ENCODE measurements at regions not wholly inside any gene's neighbourhood (a gene's known extent, or its start where the extent isn't known, plus 50 kb on each side); places are given as distances from the start of the nearest gene placed in this dataset.
"Not testable (repeated sequence)": the region's sequence is repeated elsewhere in the genome, so short reads cannot be mapped to it uniquely, and the experiment has no call there.

DNA sequence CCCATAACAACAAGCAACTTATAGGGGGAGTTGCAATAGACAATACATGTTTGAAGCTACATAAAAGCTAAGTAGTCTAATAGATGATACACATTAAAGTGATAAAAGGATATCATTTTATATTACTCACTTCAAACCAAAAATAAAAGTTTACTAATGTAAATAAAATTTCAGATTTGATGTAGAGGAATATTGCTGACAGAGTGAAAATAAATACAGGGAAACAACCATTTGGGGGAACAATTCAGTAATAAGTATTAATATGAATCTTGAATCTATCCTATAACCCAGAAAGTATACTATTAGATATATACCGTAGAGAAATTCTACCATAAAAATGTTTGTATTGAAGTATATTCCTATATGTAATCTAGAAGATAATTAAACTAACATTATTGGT is 1248.9 kb upstream of the EPHA6 start:
- Histone ChIP-seq H3K4me1 (ENCODE audit: control insufficient read depth, low read length) (no peaks in the 10 kb centered on the region), H3K27ac (ENCODE audit: low read depth, low read length) (no peak overlapping the region), H3K79me2 (ENCODE audit: control insufficient read depth, low read length) (no peaks in the 10 kb centered on the region), H3K4me3 (ENCODE audit: low read length) (no peak overlapping the region), H3K36me3 (ENCODE audit: control insufficient read depth, low read length) (no peaks in the 10 kb centered on the region), H4K20me1 (ENCODE audit: control insufficient read depth, insufficient read depth, low read depth, low read length) (no peaks in the 10 kb centered on the region), H3K27me3 (ENCODE audit: control insufficient read depth, low read length) (no peaks in the 10 kb centered on the region), H3F3A (ENCODE audit: control insufficient read depth, insufficient read depth) (no peaks in the 10 kb centered on the region), H3K4me2 (ENCODE audit: low read length) (no peak overlapping the region), H3K9me3 (ENCODE audit: control insufficient read depth, insufficient read depth, low read length) (no peaks in the 10 kb centered on the region), H3K9me2 (replicated peaks; ENCODE audit: control insufficient read depth, low read length) (no peaks in the 10 kb centered on the region)
- TF ChIP-seq, protein P1, sequence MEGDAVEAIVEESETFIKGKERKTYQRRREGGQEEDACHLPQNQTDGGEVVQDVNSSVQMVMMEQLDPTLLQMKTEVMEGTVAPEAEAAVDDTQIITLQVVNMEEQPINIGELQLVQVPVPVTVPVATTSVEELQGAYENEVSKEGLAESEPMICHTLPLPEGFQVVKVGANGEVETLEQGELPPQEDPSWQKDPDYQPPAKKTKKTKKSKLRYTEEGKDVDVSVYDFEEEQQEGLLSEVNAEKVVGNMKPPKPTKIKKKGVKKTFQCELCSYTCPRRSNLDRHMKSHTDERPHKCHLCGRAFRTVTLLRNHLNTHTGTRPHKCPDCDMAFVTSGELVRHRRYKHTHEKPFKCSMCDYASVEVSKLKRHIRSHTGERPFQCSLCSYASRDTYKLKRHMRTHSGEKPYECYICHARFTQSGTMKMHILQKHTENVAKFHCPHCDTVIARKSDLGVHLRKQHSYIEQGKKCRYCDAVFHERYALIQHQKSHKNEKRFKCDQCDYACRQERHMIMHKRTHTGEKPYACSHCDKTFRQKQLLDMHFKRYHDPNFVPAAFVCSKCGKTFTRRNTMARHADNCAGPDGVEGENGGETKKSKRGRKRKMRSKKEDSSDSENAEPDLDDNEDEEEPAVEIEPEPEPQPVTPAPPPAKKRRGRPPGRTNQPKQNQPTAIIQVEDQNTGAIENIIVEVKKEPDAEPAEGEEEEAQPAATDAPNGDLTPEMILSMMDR (IDR thresholded peaks at IDR 0.05; ENCODE audit: low read depth, low read length, poor library complexity, severe bottlenecking) = no peak
- no peak for TF ChIP-seq EZH2phosphoT487 (IDR thresholded peaks at IDR 0.05; ENCODE audit: borderline replicate concordance, low read length)

DNA sequence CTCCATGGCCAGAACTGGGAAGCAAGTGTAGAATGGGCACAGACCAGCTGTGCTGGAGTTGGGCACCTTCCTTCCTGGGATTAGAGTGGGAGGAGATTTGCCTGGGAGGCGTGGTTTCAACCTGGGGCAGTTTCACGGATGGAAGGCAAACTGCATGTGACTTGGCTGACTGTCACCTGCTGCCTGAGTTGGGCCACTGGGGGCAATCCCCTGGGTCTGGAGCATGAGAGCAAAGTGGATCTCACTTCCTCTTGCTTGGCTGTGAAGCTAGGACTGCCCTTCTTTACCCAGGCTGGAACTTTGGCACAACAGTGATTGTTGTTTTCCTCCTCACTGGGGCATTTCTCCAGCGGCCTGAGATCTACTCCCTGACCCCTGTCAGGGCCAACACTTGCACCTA is 1247.0 kb upstream of the EPHA6 start:
- Histone ChIP-seq H3K27ac (ENCODE audit: low read depth, low read length) (no peak overlapping the region), H3K4me1 (ENCODE audit: control insufficient read depth, low read length) (no peaks in the 10 kb centered on the region), H3K36me3 (ENCODE audit: control insufficient read depth, low read length) (no peaks in the 10 kb centered on the region), H3K9me3 (ENCODE audit: control insufficient read depth, insufficient read depth, low read length) (no peaks in the 10 kb centered on the region), H3F3A (ENCODE audit: control insufficient read depth, insufficient read depth) (no peaks in the 10 kb centered on the region), H3K4me3 (ENCODE audit: low read length) (no peak overlapping the region), H3K27me3 (ENCODE audit: control insufficient read depth, low read length) (no peaks in the 10 kb centered on the region), H3K79me2 (ENCODE audit: control insufficient read depth, low read length) (no peaks in the 10 kb centered on the region), H3K4me2 (ENCODE audit: low read length) (no peak overlapping the region), H4K20me1 (ENCODE audit: control insufficient read depth, insufficient read depth, low read depth, low read length) (no peaks in the 10 kb centered on the region), H3K9me2 (replicated peaks; ENCODE audit: control insufficient read depth, low read length) (no peaks in the 10 kb centered on the region)
- TF ChIP-seq, protein P1 (IDR thresholded peaks at IDR 0.05; ENCODE audit: low read depth, low read length, poor library complexity, severe bottlenecking) = no peak
- no peak for TF ChIP-seq EZH2phosphoT487 (IDR thresholded peaks at IDR 0.05; ENCODE audit: borderline replicate concordance, low read length)

DNA sequence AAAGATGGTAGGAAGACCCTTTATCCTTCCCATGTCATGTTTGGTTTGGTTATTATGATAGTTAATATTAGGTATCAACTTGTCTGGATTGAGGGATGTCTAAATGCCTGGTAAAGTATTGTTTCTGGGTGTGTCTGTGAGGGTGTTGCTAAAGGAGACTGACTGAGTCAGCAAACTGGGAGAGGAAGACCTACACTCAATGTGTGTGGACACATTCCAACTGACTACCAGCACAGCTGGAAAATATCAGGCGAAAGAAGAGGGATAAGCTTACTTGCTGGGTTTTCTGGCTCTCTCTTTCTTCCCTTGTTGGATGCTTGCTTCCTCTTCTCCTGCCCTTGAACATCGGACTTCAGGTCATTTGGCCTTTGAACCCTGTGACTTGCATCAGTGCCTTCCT is 1227.6 kb upstream of the EPHA6 start:
- H3K36me3 ChIP-seq (ENCODE audit: control insufficient read depth, low read length) = no peaks in the 10 kb centered on the region
- H3K27ac ChIP-seq (ENCODE audit: low read depth, low read length) = no peak overlapping the region
- no peak overlapping the region for H3K4me3 ChIP-seq (ENCODE audit: low read length)
- H4K20me1 ChIP-seq (ENCODE audit: control insufficient read depth, insufficient read depth, low read depth, low read length) = no peaks in the 10 kb centered on the region
- H3F3A ChIP-seq (ENCODE audit: control insufficient read depth, insufficient read depth) = no peaks in the 10 kb centered on the region
- H3K4me1 ChIP-seq (ENCODE audit: control insufficient read depth, low read length) = no peaks in the 10 kb centered on the region
- H3K9me2 ChIP-seq (replicated peaks; ENCODE audit: control insufficient read depth, low read length) = no peaks in the 10 kb centered on the region
- no peaks in the 10 kb centered on the region for H3K79me2 ChIP-seq (ENCODE audit: control insufficient read depth, low read length)
- H3K9me3 ChIP-seq (ENCODE audit: control insufficient read depth, insufficient read depth, low read length) = no peaks in the 10 kb centered on the region
- H3K4me2 ChIP-seq (ENCODE audit: low read length) = no peak overlapping the region
- TF ChIP-seq EZH2phosphoT487 (IDR thresholded peaks at IDR 0.05; ENCODE audit: borderline replicate concordance, low read length) = no peak
- TF ChIP-seq, protein P1 (IDR thresholded peaks at IDR 0.05; ENCODE audit: low read depth, low read length, poor library complexity, severe bottlenecking) = no peak
- no peaks in the 10 kb centered on the region for H3K27me3 ChIP-seq (ENCODE audit: control insufficient read depth, low read length)

DNA sequence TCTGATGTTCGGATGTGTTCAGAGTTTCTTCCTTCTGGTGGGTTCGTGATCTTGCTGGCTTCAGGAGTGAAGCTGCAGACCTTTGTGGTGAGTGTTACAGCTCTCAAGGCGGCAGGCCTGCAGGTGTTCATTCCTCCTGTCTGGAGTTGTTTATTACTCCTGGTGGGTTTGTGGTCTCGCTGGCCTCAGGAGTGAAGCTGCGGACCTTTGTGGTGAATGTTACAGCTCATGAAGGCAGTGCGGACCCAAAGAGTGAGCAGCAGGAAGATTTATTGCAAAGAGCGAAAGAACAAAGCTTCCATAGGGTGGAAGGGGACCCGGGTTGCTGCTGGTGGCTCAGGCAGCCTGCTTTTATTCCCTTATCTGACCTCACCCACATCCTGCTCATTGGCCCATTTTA is 1226.8 kb upstream of the EPHA6 start:
- not testable (repeated sequence) for H3K27me3 ChIP-seq (ENCODE audit: control insufficient read depth, low read length); H3K4me1 ChIP-seq (ENCODE audit: control insufficient read depth, low read length); H3K36me3 ChIP-seq (ENCODE audit: control insufficient read depth, low read length); H3K4me3 ChIP-seq (ENCODE audit: low read length); H3K79me2 ChIP-seq (ENCODE audit: control insufficient read depth, low read length); H3K9me3 ChIP-seq (ENCODE audit: control insufficient read depth, insufficient read depth, low read length); H3K27ac ChIP-seq (ENCODE audit: low read depth, low read length); H3K9me2 ChIP-seq (replicated peaks; ENCODE audit: control insufficient read depth, low read length); H3K4me2 ChIP-seq (ENCODE audit: low read length); H4K20me1 ChIP-seq (ENCODE audit: control insufficient read depth, insufficient read depth, low read depth, low read length); H3F3A ChIP-seq (ENCODE audit: control insufficient read depth, insufficient read depth)

Measured in DOHH2 (cell line).